ENCODE measurements at regions not wholly inside any gene's neighbourhood (a gene's known extent, or its start where the extent isn't known, plus 50 kb on each side); places are given as distances from the start of the nearest gene placed in this dataset.

- DNase-seq, result peak; percentile 57 to 70
These were observed 293.3 kb upstream of the KLF14 start for GRCh38 chr7:131027287-131027773.

- DNase-seq, result no peak
These were observed 294.3 kb upstream of the KLF14 start for GRCh38 chr7:131028295-131028694.

GRCh38 chr7:131029002-131029401, 295.0 kb upstream of the KLF14 start:
- no peak for DNase-seq

GRCh38 chr7:131031099-131031868, 296.4 kb upstream of the MKLN1 start:
- DNase-seq, result peak in 1 of 2 experiments; percentile 31

- DNase-seq, result peak in 1 of 2 experiments; percentile 3
These were observed 294.9 kb upstream of the MKLN1 start for GRCh38 chr7:131032786-131033185.

- DNase-seq, result peak in 1 of 2 experiments; percentile 24
These were observed 293.4 kb upstream of the MKLN1 start for GRCh38 chr7:131034166-131034881.

- DNase-seq, result peak in 1 of 2 experiments; percentile 4
These were observed 292.4 kb upstream of the MKLN1 start for GRCh38 chr7:131035088-131035770.

GRCh38 chr7:131038153-131038552, 289.5 kb upstream of the MKLN1 start:
- peak in 1 of 2 experiments; percentile 3 for DNase-seq

GRCh38 chr7:131039355-131039762, 288.3 kb upstream of the MKLN1 start:
- peak in 1 of 2 experiments; percentile 1 for DNase-seq

GRCh38 chr7:131039836-131040235, 287.8 kb upstream of the MKLN1 start:
- no peak for DNase-seq

GRCh38 chr7:131040467-131040932, 287.2 kb upstream of the MKLN1 start:
- peak; percentile 49 to 61 for DNase-seq

GRCh38 chr7:131041012-131041695, 286.5 kb upstream of the MKLN1 start:
- peak in 1 of 2 experiments; percentile 3 for DNase-seq

- DNase-seq, result peak in 1 of 2 experiments; percentile 3
These were observed 285.2 kb upstream of the MKLN1 start for GRCh38 chr7:131042269-131043160.

GRCh38 chr7:131045526-131045925, 282.1 kb upstream of the MKLN1 start:
- no peak for DNase-seq

GRCh38 chr7:131046246-131046645, 281.4 kb upstream of the MKLN1 start:
- DNase-seq, result no peak

- no peak for DNase-seq
These were observed 279.9 kb upstream of the MKLN1 start for GRCh38 chr7:131047651-131048304.

GRCh38 chr7:131051304-131051703, 276.4 kb upstream of the MKLN1 start:
- no peak for DNase-seq

GRCh38 chr7:131052285-131052904, 275.3 kb upstream of the MKLN1 start:
- no peak for DNase-seq

GRCh38 chr7:131056007-131056406, 271.7 kb upstream of the MKLN1 start:
- no peak for DNase-seq

- DNase-seq, result no peak
These were observed 270.5 kb upstream of the MKLN1 start for GRCh38 chr7:131057015-131057793.
